H1 (cell line): ENCODE measurements at regions not wholly inside any gene's neighbourhood (a gene's known extent, or its start where the extent isn't known, plus 50 kb on each side); places are given as distances from the start of the nearest gene placed in this dataset.

Source experiments
- CTCF ChIA-PET: fragments of 300-600 bp; sonication (Branson Sonifier 250); formaldehyde crosslinking; loops from one replicate; lab custom pipeline; 2021; ENCODE audit not compliant: partially characterized antibody; lab: Charles Lee
- POLR2A ChIA-PET: fragments of 300-600 bp; sonication (Branson Sonifier 250); formaldehyde crosslinking; loops from one replicate; lab custom pipeline; 2021; ENCODE audit warnings: inconsistent platforms; ENCODE audit not compliant: partially characterized antibody; lab: Charles Lee
- DNase-seq, 2 experiments: peaks; one replicate each; pipeline versions ENCODE4 v3.0.0 to v3.0.0-alpha.2; 2010 to 2022; ENCODE audit warnings: low spot score in 2 of 2, low read depth in 1 of 2, mixed read lengths in 1 of 2
- FAIRE-seq: peaks from 2 replicates; lab custom pipeline; 2011; peaks lifted over from hg19 to GRCh38; lab: Jason Lieb, UNC
- H2AFZ ChIP-seq: 2 replicates; pipeline ENCODE4 v1.8.1; 2012; ENCODE audit warnings: low read length, inconsistent platforms
- H2AK5ac ChIP-seq: 2 replicates; pipeline ENCODE4 v1.6.1; 2013; ENCODE audit warnings: low read depth, low read length
- H2BK120ac ChIP-seq: replicated peaks from 2 replicates; pipeline ENCODE3; 2013; ENCODE audit warnings: low read depth, low read length, inconsistent platforms
- H2BK12ac ChIP-seq: 2 replicates; pipeline ENCODE4 v1.6.1; 2013; ENCODE audit warnings: low read depth, low read length
- H2BK15ac ChIP-seq: 2 replicates; pipeline ENCODE4 v1.6.1; 2013; ENCODE audit warnings: low read length
- H2BK20ac ChIP-seq: 2 replicates; pipeline ENCODE4 v1.6.1; 2013; ENCODE audit warnings: low read length
- H2BK5ac ChIP-seq: 2 replicates; pipeline ENCODE4 v1.6.1; 2013; ENCODE audit warnings: low read depth, low read length
- H3K14ac ChIP-seq: 2 replicates; pipeline ENCODE4 v1.6.1; 2013; ENCODE audit warnings: inconsistent platforms; ENCODE audit not compliant: insufficient read length
- H3K18ac ChIP-seq: 2 replicates; pipeline ENCODE4 v1.6.1; 2013; ENCODE audit warnings: low read length; ENCODE audit errors: extremely low read depth
- H3K23ac ChIP-seq: 2 replicates; pipeline ENCODE4 v1.6.1; 2013; ENCODE audit warnings: inconsistent platforms; ENCODE audit not compliant: insufficient read length
- H3K23me2 ChIP-seq: 2 replicates; pipeline ENCODE4 v1.6.1; 2013; ENCODE audit warnings: low read depth, low read length
- H3K27ac ChIP-seq: 2 replicates; pipeline ENCODE4 v1.6.1; 2011; ENCODE audit warnings: low read depth, low read length, inconsistent platforms
- H3K27me3 ChIP-seq, 4 experiments: replicated peaks in 1 of 4; 1 replicate in 1 of 4; 2 replicates in 3 of 4; pipeline versions ENCODE4 v1.6.1 to v1.8.1; 2011 to 2013; ENCODE audit warnings: low read length in 3 of 4, mild to moderate bottlenecking in 3 of 4, inconsistent platforms in 2 of 4, mixed read lengths in 2 of 4, moderate library complexity in 1 of 4; ENCODE audit not compliant: control insufficient read depth in 3 of 4, insufficient read depth in 3 of 4; ENCODE audit errors: extremely low read depth in 1 of 4
- H3K36me3 ChIP-seq, 4 experiments: 2 replicates each; pipeline versions ENCODE4 v1.6.1 to v1.8.1; 2011 to 2013; ENCODE audit warnings: mild to moderate bottlenecking in 4 of 4, low read length in 3 of 4, moderate library complexity in 2 of 4, control low read depth in 1 of 4, inconsistent platforms in 1 of 4; ENCODE audit not compliant: insufficient read depth in 4 of 4, control insufficient read depth in 2 of 4
- H3K4ac ChIP-seq: replicated peaks from 2 replicates; pipeline ENCODE3; 2013; ENCODE audit warnings: low read length, low read depth, mixed read lengths, inconsistent platforms; ENCODE audit not compliant: insufficient read length
- H3K4me1 ChIP-seq, 4 experiments: replicated peaks in 1 of 4; 1 replicate in 1 of 4; 2 replicates in 3 of 4; pipeline versions ENCODE4 v1.6.1 to v1.8.1; 2011 to 2013; ENCODE audit warnings: low read length in 3 of 4, inconsistent platforms in 2 of 4, mixed read lengths in 1 of 4; ENCODE audit not compliant: insufficient read depth in 4 of 4, control insufficient read depth in 3 of 4
- H3K4me2 ChIP-seq, 2 experiments: 2 replicates each; pipeline versions ENCODE4 v1.6.1 to v1.8.1; 2011 to 2013; ENCODE audit warnings: low read depth in 2 of 2, low read length in 2 of 2, control low read depth in 1 of 2, inconsistent platforms in 1 of 2, mild to moderate bottlenecking in 1 of 2; ENCODE audit not compliant: insufficient read depth in 1 of 2
- H3K4me3 ChIP-seq, 4 experiments: fragments of 200-600, 300-600 bp in 1 of 4; sonication (generic), shearing (Covaris generic), sonication (Bioruptor Twin) in 1 of 4; 2 replicates each; pipeline versions ENCODE4 v1.5.1 to v1.8.1; 2011 to 2016; ENCODE audit warnings: low read length in 4 of 4, low read depth in 3 of 4, control low read depth in 2 of 4, inconsistent platforms in 2 of 4, mild to moderate bottlenecking in 2 of 4, mixed read lengths in 1 of 4, moderate library complexity in 1 of 4; ENCODE audit not compliant: insufficient read depth in 2 of 4; ENCODE audit errors: extremely low read depth in 1 of 4
- H3K56ac ChIP-seq: replicated peaks from 2 replicates; pipeline ENCODE3; 2013; ENCODE audit warnings: low read depth, mild to moderate bottlenecking, mixed read lengths, low read length, inconsistent platforms; ENCODE audit not compliant: insufficient read length
- H3K79me1 ChIP-seq: 2 replicates; pipeline ENCODE4 v1.6.1; 2013; ENCODE audit warnings: low read depth, low read length, control low read depth
- H3K79me2 ChIP-seq, 2 experiments: 2 replicates each; pipeline versions ENCODE4 v1.6.1 to v1.8.1; 2012 to 2013; ENCODE audit warnings: low read length in 2 of 2, mild to moderate bottlenecking in 2 of 2, inconsistent platforms in 1 of 2; ENCODE audit not compliant: insufficient read depth in 2 of 2, control insufficient read depth in 1 of 2
- H3K9ac ChIP-seq, 4 experiments: replicated peaks in 1 of 4; 1 replicate in 1 of 4; 2 replicates in 3 of 4; pipeline versions ENCODE4 v1.6.1 to v1.8.1; 2011 to 2013; ENCODE audit warnings: low read depth in 3 of 4, low read length in 3 of 4, control low read depth in 2 of 4, mild to moderate bottlenecking in 2 of 4, moderate library complexity in 2 of 4, inconsistent platforms in 1 of 4; ENCODE audit errors: extremely low read depth in 1 of 4
- H3K9me3 ChIP-seq, 2 experiments: 2 replicates each; pipeline versions ENCODE4 v1.6.1 to v1.8.1; 2012 to 2013; ENCODE audit warnings: mild to moderate bottlenecking in 2 of 2, moderate library complexity in 2 of 2, control low read depth in 1 of 2, inconsistent platforms in 1 of 2, low read depth in 1 of 2, low read length in 1 of 2, mixed read lengths in 1 of 2; ENCODE audit not compliant: insufficient read depth in 2 of 2
- H4K20me1 ChIP-seq, 2 experiments: replicated peaks in 1 of 2; 2 replicates each; pipeline versions ENCODE3 to v1.8.1; 2011 to 2013; ENCODE audit warnings: inconsistent platforms in 2 of 2, low read length in 2 of 2, mild to moderate bottlenecking in 1 of 2; ENCODE audit not compliant: insufficient read depth in 2 of 2, control insufficient read depth in 1 of 2
- H4K5ac ChIP-seq: 2 replicates; pipeline ENCODE4 v1.6.1; 2013; ENCODE audit warnings: low read length, low read depth, mixed read lengths, inconsistent platforms; ENCODE audit not compliant: insufficient read length
- H4K8ac ChIP-seq: 2 replicates; pipeline ENCODE4 v1.8.0; 2013; ENCODE audit warnings: mild to moderate bottlenecking, moderate library complexity, low read length, inconsistent platforms; ENCODE audit not compliant: insufficient read depth; ENCODE audit errors: extremely low read depth
- H4K91ac ChIP-seq: replicated peaks from 2 replicates; pipeline ENCODE3; 2013; ENCODE audit warnings: low read length, mixed read lengths, inconsistent platforms; ENCODE audit not compliant: insufficient read length
- GTF2F1 ChIP-seq: IDR thresholded peaks from 2 replicates; pipeline ENCODE4 v1.6.1; 2012; ENCODE audit warnings: low read depth, low read length, improper control_type of control experiment, borderline replicate concordance
- SRF ChIP-seq: IDR thresholded peaks from 2 replicates; pipeline ENCODE4 v1.6.1; 2011; ENCODE audit warnings: mild to moderate bottlenecking, low read depth, low read length, moderate library complexity
- TAF1 ChIP-seq: IDR thresholded peaks from 2 replicates; pipeline ENCODE4 v1.6.1; 2011; ENCODE audit warnings: mild to moderate bottlenecking, low read depth, low read length
- TEAD4 ChIP-seq: IDR thresholded peaks from 2 replicates; pipeline ENCODE4 v1.6.1; 2012; ENCODE audit warnings: low read depth, low read length, inconsistent platforms, mixed read lengths
- WGBS, 2 experiments: shearing (Covaris generic) in 1 of 2; methylation state at CpG; one replicate each; pipeline versions ENCODE4 v1.1.6 to v1.1.7; 2013 to 2015; ENCODE audit warnings: low lambda C conversion rate in 2 of 2, mixed read lengths in 2 of 2, inconsistent platforms in 1 of 2, low coverage in 1 of 2, missing lambda C conversion rate in 1 of 2; ENCODE audit not compliant: insufficient replicate concordance in 2 of 2, insufficient coverage in 1 of 2, insufficient read length in 1 of 2; ENCODE audit errors: extremely low coverage in 1 of 2, missing lambda C conversion rate in 1 of 2; 5-methylcytosine and 5-hydroxymethylcytosine counted together

- FAIRE-seq (no peak), DNase-seq (no peak)
- no peak overlapping the region for H4K8ac ChIP-seq
- no peaks in the 10 kb centered on the region for H3K79me1 ChIP-seq
- no peak overlapping the region for H3K4me2 ChIP-seq
- no peak overlapping the region for H3K4me3 ChIP-seq
- H2BK15ac ChIP-seq: no peak overlapping the region
- no peaks in the 10 kb centered on the region for H3K36me3 ChIP-seq
- H3K9ac ChIP-seq: no peak overlapping the region
- no peak overlapping the region for H3K27ac ChIP-seq
- no peaks in the 10 kb centered on the region for H3K79me2 ChIP-seq
- no peak overlapping the region for H2BK20ac ChIP-seq
- H3K27me3 ChIP-seq: no peaks in the 10 kb centered on the region
- no peak overlapping the region for H2AK5ac ChIP-seq
- no peak overlapping the region for H3K18ac ChIP-seq
- H2BK12ac ChIP-seq: no peak overlapping the region
- H2BK120ac ChIP-seq: no peak overlapping the region
- H3K23me2 ChIP-seq: no peaks in the 10 kb centered on the region
- H2BK5ac ChIP-seq: no peak overlapping the region
- no peaks in the 10 kb centered on the region for H4K20me1 ChIP-seq
- H4K91ac ChIP-seq: no peak overlapping the region
- ChIA-PET POLR2A (no interaction called here), CTCF (interaction anchor here (0.5 to 1.2 kb wide), 3 partner anchors 17 to 214 kb away, joined by 3 read pairs; no protein-coding TSS in a partner anchor)
- no peak overlapping the region for H4K5ac ChIP-seq
- no peak overlapping the region for H3K14ac ChIP-seq
- no peak overlapping the region for H3K4ac ChIP-seq
- H3K9me3 ChIP-seq: no peaks in the 10 kb centered on the region
- no peak overlapping the region for H3K56ac ChIP-seq
- H3K4me1 ChIP-seq: peaks cover 0 to 3% (median 0%) of the 10 kb centered on the region in 4 experiments; a peak in 1 of 7 replicates
- H2AFZ ChIP-seq: peak overlapping the region; percentile 90; the same call in 1 of the 2 replicates
- no peak overlapping the region for H3K23ac ChIP-seq
- 77% methylated on average over 3 of the region's 3 CpGs; no CpG with 5 or more reads in 1 of the 2 experiments for WGBS, 2 experiments
- TF ChIP-seq GTF2F1 (no peak), TEAD4 (no peak), TAF1 (no peak), SRF (no peak)
Observed at GRCh38 chr2:153360239-153360638, 118.3 kb downstream of the RPRM start.
